ENCODE measurements at regions not wholly inside any gene's neighbourhood (a gene's known extent, or its start where the extent isn't known, plus 50 kb on each side); places are given as distances from the start of the nearest gene placed in this dataset.

GRCh38 chr3:174488527-174488926 is 370.6 kb upstream of the NAALADL2 start:
- ChIA-PET CTCF (no interaction called here), POLR2A (no interaction called here)
- TF ChIP-seq SIN3A (IDR thresholded peaks at IDR 0.05; ENCODE audit: borderline replicate concordance, low read depth, low read length), result no peak
- TF ChIP-seq GATA2 (CRISPR knock-in tag; IDR thresholded peaks at IDR 0.05), result no peak
- TF ChIP-seq TEAD4 (IDR thresholded peaks at IDR 0.05; ENCODE audit: borderline replicate concordance, insufficient read depth), result no peak
- no peak for TF ChIP-seq YY1 (IDR thresholded peaks at IDR 0.05; ENCODE audit: low read depth)
- TF ChIP-seq, protein P1, sequence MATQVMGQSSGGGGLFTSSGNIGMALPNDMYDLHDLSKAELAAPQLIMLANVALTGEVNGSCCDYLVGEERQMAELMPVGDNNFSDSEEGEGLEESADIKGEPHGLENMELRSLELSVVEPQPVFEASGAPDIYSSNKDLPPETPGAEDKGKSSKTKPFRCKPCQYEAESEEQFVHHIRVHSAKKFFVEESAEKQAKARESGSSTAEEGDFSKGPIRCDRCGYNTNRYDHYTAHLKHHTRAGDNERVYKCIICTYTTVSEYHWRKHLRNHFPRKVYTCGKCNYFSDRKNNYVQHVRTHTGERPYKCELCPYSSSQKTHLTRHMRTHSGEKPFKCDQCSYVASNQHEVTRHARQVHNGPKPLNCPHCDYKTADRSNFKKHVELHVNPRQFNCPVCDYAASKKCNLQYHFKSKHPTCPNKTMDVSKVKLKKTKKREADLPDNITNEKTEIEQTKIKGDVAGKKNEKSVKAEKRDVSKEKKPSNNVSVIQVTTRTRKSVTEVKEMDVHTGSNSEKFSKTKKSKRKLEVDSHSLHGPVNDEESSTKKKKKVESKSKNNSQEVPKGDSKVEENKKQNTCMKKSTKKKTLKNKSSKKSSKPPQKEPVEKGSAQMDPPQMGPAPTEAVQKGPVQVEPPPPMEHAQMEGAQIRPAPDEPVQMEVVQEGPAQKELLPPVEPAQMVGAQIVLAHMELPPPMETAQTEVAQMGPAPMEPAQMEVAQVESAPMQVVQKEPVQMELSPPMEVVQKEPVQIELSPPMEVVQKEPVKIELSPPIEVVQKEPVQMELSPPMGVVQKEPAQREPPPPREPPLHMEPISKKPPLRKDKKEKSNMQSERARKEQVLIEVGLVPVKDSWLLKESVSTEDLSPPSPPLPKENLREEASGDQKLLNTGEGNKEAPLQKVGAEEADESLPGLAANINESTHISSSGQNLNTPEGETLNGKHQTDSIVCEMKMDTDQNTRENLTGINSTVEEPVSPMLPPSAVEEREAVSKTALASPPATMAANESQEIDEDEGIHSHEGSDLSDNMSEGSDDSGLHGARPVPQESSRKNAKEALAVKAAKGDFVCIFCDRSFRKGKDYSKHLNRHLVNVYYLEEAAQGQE (IDR thresholded peaks at IDR 0.05; ENCODE audit: low read depth, low read length), result no peak
- Histone ChIP-seq H3K27me3 (ENCODE audit: insufficient read depth) (no peaks in the 10 kb centered on the region), H3K27ac (ENCODE audit: low read depth in 2 of 2, low read length in 1 of 2) (no peak overlapping the region), H3K36me3 (replicated peaks in 1 of 2; ENCODE audit: control insufficient read depth in 1 of 2, insufficient read depth in 2 of 2, low read length in 1 of 2) (no peaks in the 10 kb centered on the region), H3K9me2 (no peaks in the 10 kb centered on the region), H3F3A (replicated peaks; ENCODE audit: insufficient read depth) (no peaks in the 10 kb centered on the region), H4K20me1 (ENCODE audit: insufficient read depth) (no peaks in the 10 kb centered on the region), H3K79me2 (ENCODE audit: insufficient read depth) (0 out of 2 replicates have a peak, but pooled peaks cover 8% of the 10 kb centered on the region), H3K4me2 (no peak overlapping the region), H3K4me3 (ENCODE audit: low read depth in 2 of 2, low read length in 1 of 2) (no peak overlapping the region), H2AFZ (ENCODE audit: low read depth) (no peak overlapping the region), H3K4me1 (ENCODE audit: control insufficient read depth in 1 of 2, insufficient read depth in 2 of 2, low read depth in 1 of 2, low read length in 1 of 2) (no peaks in the 10 kb centered on the region), H3K9ac (no peak overlapping the region), H3K9me3 (no peaks in the 10 kb centered on the region)
- DNase-seq, result no peak
- WGBS (ENCODE audit: low lambda C conversion rate), result 95% methylated on average over 2 of the region's 2 CpGs

DNA sequence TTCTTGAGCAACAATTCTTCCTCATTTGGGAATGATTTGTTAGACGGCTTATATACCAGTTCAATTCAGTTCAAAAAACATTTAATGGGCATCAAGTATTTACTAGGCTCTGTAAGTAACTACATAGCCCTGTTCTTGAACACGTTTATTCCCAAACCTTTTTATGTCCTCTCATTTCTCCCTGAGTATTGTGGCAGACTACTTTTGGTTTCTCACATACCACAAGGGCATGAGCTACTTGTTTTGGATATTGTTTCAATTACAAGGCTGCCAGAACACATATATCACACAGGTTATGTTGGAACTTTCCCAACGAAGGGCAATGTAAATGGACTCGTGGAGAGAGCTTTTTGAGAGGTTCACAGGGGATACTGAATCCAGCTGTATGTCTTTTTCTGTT is 363.8 kb upstream of the NAALADL2 start:
- DNase-seq, result no peak
- 63% methylated on average over 4 of the region's 4 CpGs for WGBS (ENCODE audit: low lambda C conversion rate)
- Histone ChIP-seq H4K20me1 (ENCODE audit: insufficient read depth) (no peaks in the 10 kb centered on the region), H3F3A (replicated peaks; ENCODE audit: insufficient read depth) (no peaks in the 10 kb centered on the region), H3K36me3 (replicated peaks in 1 of 2; ENCODE audit: control insufficient read depth in 1 of 2, insufficient read depth in 2 of 2, low read length in 1 of 2) (no peaks in the 10 kb centered on the region), H3K27me3 (ENCODE audit: insufficient read depth) (no peaks in the 10 kb centered on the region), H3K4me3 (ENCODE audit: low read depth in 2 of 2, low read length in 1 of 2) (no peak overlapping the region), H2AFZ (ENCODE audit: low read depth) (no peak overlapping the region), H3K9me3 (no peaks in the 10 kb centered on the region), H3K4me2 (no peak overlapping the region), H3K27ac (ENCODE audit: low read depth in 2 of 2, low read length in 1 of 2) (peak overlapping the region in 1 of 2 experiments; percentile 16; a peak in 1 of 4 replicates), H3K4me1 (ENCODE audit: control insufficient read depth in 1 of 2, insufficient read depth in 2 of 2, low read depth in 1 of 2, low read length in 1 of 2) (peaks cover 0 to 2% of the 10 kb centered on the region in 2 experiments; a peak in 2 of 4 replicates), H3K9ac (no peak overlapping the region), H3K9me2 (no peaks in the 10 kb centered on the region), H3K79me2 (ENCODE audit: insufficient read depth) (peaks cover 11% of the 10 kb centered on the region)
- ChIA-PET POLR2A (no interaction called here), CTCF (no interaction called here)
- TF ChIP-seq YY1 (IDR thresholded peaks at IDR 0.05; ENCODE audit: low read depth) (no peak), SIN3A (IDR thresholded peaks at IDR 0.05; ENCODE audit: borderline replicate concordance, low read depth, low read length) (no peak), FOXJ3 (CRISPR knock-in tag; IDR thresholded peaks at IDR 0.05) (no peak)

DNA sequence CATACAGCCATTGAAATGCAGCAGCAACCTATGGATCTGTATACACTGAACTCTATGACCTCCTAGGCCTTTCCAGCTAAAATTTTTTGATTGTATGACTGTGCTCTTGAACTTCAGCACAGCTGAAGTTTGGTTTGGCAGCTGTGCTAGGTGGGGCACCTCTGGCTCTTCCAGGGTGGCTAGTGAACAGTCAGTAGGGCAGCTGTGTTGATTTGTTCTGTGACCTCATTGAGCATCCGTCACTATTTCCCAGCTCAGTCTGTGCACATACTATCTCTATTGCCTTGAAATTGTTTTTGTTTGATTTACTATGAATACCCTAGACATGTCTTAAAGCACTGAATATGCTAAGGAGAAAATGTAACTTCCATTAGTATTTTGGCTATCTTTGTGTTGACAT is 363.2 kb upstream of the NAALADL2 start:
- Histone ChIP-seq H3K9me2 (no peaks in the 10 kb centered on the region), H3K79me2 (ENCODE audit: insufficient read depth) (peaks cover 12% of the 10 kb centered on the region), H4K20me1 (ENCODE audit: insufficient read depth) (no peaks in the 10 kb centered on the region), H3K27ac (ENCODE audit: low read depth in 2 of 2, low read length in 1 of 2) (no peak overlapping the region; a peak in 1 of 4 replicates), H3K4me3 (ENCODE audit: low read depth in 2 of 2, low read length in 1 of 2) (no peak overlapping the region), H3K27me3 (ENCODE audit: insufficient read depth) (no peaks in the 10 kb centered on the region), H3K9me3 (no peaks in the 10 kb centered on the region), H3K4me1 (ENCODE audit: control insufficient read depth in 1 of 2, insufficient read depth in 2 of 2, low read depth in 1 of 2, low read length in 1 of 2) (peaks cover 0 to 2% of the 10 kb centered on the region in 2 experiments; a peak in 2 of 4 replicates), H3K4me2 (no peak overlapping the region), H3F3A (replicated peaks; ENCODE audit: insufficient read depth) (no peaks in the 10 kb centered on the region), H3K36me3 (replicated peaks in 1 of 2; ENCODE audit: control insufficient read depth in 1 of 2, insufficient read depth in 2 of 2, low read length in 1 of 2) (no peaks in the 10 kb centered on the region), H2AFZ (ENCODE audit: low read depth) (no peak overlapping the region), H3K9ac (no peak overlapping the region)
- CTCF ChIA-PET, result no interaction called here
- POLR2A ChIA-PET, result no interaction called here
- no peak for DNase-seq
- 100% methylated on average over 1 of the region's 1 CpG for WGBS (ENCODE audit: low lambda C conversion rate)
- TF ChIP-seq, protein P2, sequence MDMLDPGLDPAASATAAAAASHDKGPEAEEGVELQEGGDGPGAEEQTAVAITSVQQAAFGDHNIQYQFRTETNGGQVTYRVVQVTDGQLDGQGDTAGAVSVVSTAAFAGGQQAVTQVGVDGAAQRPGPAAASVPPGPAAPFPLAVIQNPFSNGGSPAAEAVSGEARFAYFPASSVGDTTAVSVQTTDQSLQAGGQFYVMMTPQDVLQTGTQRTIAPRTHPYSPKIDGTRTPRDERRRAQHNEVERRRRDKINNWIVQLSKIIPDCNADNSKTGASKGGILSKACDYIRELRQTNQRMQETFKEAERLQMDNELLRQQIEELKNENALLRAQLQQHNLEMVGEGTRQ (IDR thresholded peaks at IDR 0.05; ENCODE audit: borderline replicate concordance, low read depth, low read length), result no peak
- TF ChIP-seq TAF1 (IDR thresholded peaks at IDR 0.05; ENCODE audit: borderline replicate concordance, low read depth, low read length) (no peak), EZH2phosphoT487 (IDR thresholded peaks at IDR 0.05; ENCODE audit: borderline replicate concordance, low read depth) (no peak), USF1 (IDR thresholded peaks at IDR 0.05; ENCODE audit: borderline replicate concordance, low read depth) (no peak), PBX3 (IDR thresholded peaks at IDR 0.05) (no peak), NRF1 (IDR thresholded peaks at IDR 0.05; ENCODE audit: low read depth, low read length) (no peak), FOSL2 (IDR thresholded peaks at IDR 0.05; ENCODE audit: borderline replicate concordance, low read depth) (no peak)
- TF ChIP-seq, protein P3, sequence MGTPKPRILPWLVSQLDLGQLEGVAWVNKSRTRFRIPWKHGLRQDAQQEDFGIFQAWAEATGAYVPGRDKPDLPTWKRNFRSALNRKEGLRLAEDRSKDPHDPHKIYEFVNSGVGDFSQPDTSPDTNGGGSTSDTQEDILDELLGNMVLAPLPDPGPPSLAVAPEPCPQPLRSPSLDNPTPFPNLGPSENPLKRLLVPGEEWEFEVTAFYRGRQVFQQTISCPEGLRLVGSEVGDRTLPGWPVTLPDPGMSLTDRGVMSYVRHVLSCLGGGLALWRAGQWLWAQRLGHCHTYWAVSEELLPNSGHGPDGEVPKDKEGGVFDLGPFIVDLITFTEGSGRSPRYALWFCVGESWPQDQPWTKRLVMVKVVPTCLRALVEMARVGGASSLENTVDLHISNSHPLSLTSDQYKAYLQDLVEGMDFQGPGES (IDR thresholded peaks at IDR 0.05; ENCODE audit: low read depth, low read length), result no peak
